Skeletal muscle satellite cell (primary cell): ENCODE measurements at regions not wholly inside any gene's neighbourhood (a gene's known extent, or its start where the extent isn't known, plus 50 kb on each side); places are given as distances from the start of the nearest gene placed in this dataset.
"Not testable (repeated sequence)": the region's sequence is repeated elsewhere in the genome, so short reads cannot be mapped to it uniquely, and the experiment has no call there.

Experiments used
- H3K27me3 ChIP-seq: 2 replicates; pipeline ENCODE4 v1.7.0; 2013; ENCODE audit warnings: low read length; ENCODE audit not compliant: control insufficient read depth, insufficient read depth
- H3K36me3 ChIP-seq: 2 replicates; pipeline ENCODE4 v1.7.0; 2013; ENCODE audit warnings: mild to moderate bottlenecking, control low read depth, low read length; ENCODE audit not compliant: insufficient read depth
- H3K4me1 ChIP-seq: 2 replicates; pipeline ENCODE4 v1.7.0; 2013; ENCODE audit warnings: low read length; ENCODE audit not compliant: control insufficient read depth, insufficient read depth
- H3K4me2 ChIP-seq: 2 replicates; pipeline ENCODE4 v1.7.0; 2013; ENCODE audit warnings: mild to moderate bottlenecking, low read length
- H3K4me3 ChIP-seq: 2 replicates; pipeline ENCODE4 v1.7.0; 2013; ENCODE audit warnings: low read length
- H3K9ac ChIP-seq: 2 replicates; pipeline ENCODE4 v1.7.0; 2013; ENCODE audit warnings: mild to moderate bottlenecking, low read depth, low read length, moderate library complexity
- H3K9me3 ChIP-seq: replicated peaks from 2 replicates; pipeline ENCODE4 v1.7.0; 2013; ENCODE audit warnings: mild to moderate bottlenecking, control low read depth, low read length

- Histone ChIP-seq H3K9me3 (no peaks in the 10 kb centered on the region), H3K4me2 (no peak overlapping the region), H3K4me1 (peaks cover 13% of the 10 kb centered on the region), H3K36me3 (no peaks in the 10 kb centered on the region), H3K9ac (no peak overlapping the region), H3K4me3 (no peak overlapping the region), H3K27me3 (no peaks in the 10 kb centered on the region)
Observed at GRCh38 chr5:120134944-120135343, 329.2 kb upstream of the PRR16 start.

GRCh38 chr5:120137582-120137981 lies 326.5 kb upstream of the PRR16 start:
- Histone ChIP-seq H3K36me3 (no peaks in the 10 kb centered on the region), H3K9ac (no peak overlapping the region), H3K9me3 (no peaks in the 10 kb centered on the region), H3K27me3 (no peaks in the 10 kb centered on the region), H3K4me1 (peaks cover 13% of the 10 kb centered on the region), H3K4me3 (no peak overlapping the region), H3K4me2 (no peak overlapping the region)

GRCh38 chr5:120139039-120139438 lies 325.1 kb upstream of the PRR16 start:
- H3K4me2 ChIP-seq: peak overlapping the region; percentile 28
- H3K4me1 ChIP-seq: peaks cover 13% of the 10 kb centered on the region
- no peaks in the 10 kb centered on the region for H3K9me3 ChIP-seq
- no peak overlapping the region for H3K4me3 ChIP-seq
- no peaks in the 10 kb centered on the region for H3K27me3 ChIP-seq
- H3K9ac ChIP-seq: peak overlapping the region; percentile 22
- H3K36me3 ChIP-seq: no peaks in the 10 kb centered on the region

- Histone ChIP-seq H3K9me3 (peaks cover 4% of the 10 kb centered on the region), H3K9ac (no peak overlapping the region), H3K27me3 (no peaks in the 10 kb centered on the region), H3K4me3 (no peak overlapping the region), H3K4me2 (no peak overlapping the region), H3K36me3 (no peaks in the 10 kb centered on the region), H3K4me1 (peaks cover 13% of the 10 kb centered on the region)
Observed at GRCh38 chr5:120140501-120140900, 323.6 kb upstream of the PRR16 start.

GRCh38 chr5:120141076-120141475 lies 323.0 kb upstream of the PRR16 start:
- H3K4me1 ChIP-seq: peaks cover 13% of the 10 kb centered on the region
- H3K36me3 ChIP-seq: no peaks in the 10 kb centered on the region
- H3K4me2 ChIP-seq: no peak overlapping the region
- H3K27me3 ChIP-seq: no peaks in the 10 kb centered on the region
- peaks cover 5% of the 10 kb centered on the region for H3K9me3 ChIP-seq
- no peak overlapping the region for H3K4me3 ChIP-seq
- no peak overlapping the region for H3K9ac ChIP-seq

GRCh38 chr5:120146787-120147186 lies 317.3 kb upstream of the PRR16 start:
- no peak overlapping the region for H3K9ac ChIP-seq
- peaks cover 5% of the 10 kb centered on the region for H3K9me3 ChIP-seq
- H3K4me2 ChIP-seq: no peak overlapping the region
- H3K27me3 ChIP-seq: no peaks in the 10 kb centered on the region
- H3K36me3 ChIP-seq: no peaks in the 10 kb centered on the region
- no peak overlapping the region for H3K4me3 ChIP-seq
- H3K4me1 ChIP-seq: peaks cover 3% of the 10 kb centered on the region

GRCh38 chr5:120147911-120148310 lies 316.2 kb upstream of the PRR16 start:
- H3K9me3 ChIP-seq, H3K4me2 ChIP-seq, H3K4me3 ChIP-seq, H3K27me3 ChIP-seq, H3K9ac ChIP-seq, H3K36me3 ChIP-seq: not testable (repeated sequence)
- peaks cover 12% of the 10 kb centered on the region for H3K4me1 ChIP-seq

DNA sequence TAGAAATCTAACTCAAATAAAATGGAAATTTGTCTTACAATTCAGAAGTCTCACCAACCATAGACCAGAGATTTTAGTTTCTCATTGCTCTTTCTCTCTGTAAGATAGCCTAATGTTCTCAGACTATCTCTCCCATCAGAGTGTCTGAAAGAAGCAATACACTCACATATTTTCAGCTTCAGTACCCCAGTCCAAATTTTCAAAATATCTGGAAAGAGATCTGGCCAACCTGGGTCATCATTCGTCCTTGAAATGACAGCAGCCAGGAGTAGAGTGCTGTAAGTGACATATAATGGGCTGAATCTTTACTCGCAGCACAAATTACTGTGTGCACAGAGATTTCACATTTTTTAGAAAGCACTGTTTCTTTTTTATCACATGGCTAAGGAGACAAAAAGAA lies 313.3 kb upstream of the PRR16 start:
- H3K27me3 ChIP-seq: no peaks in the 10 kb centered on the region
- peaks cover 14% of the 10 kb centered on the region for H3K4me1 ChIP-seq
- no peak overlapping the region for H3K4me3 ChIP-seq
- no peaks in the 10 kb centered on the region for H3K9me3 ChIP-seq
- no peak overlapping the region for H3K4me2 ChIP-seq
- no peak overlapping the region for H3K9ac ChIP-seq
- H3K36me3 ChIP-seq: no peaks in the 10 kb centered on the region

DNA sequence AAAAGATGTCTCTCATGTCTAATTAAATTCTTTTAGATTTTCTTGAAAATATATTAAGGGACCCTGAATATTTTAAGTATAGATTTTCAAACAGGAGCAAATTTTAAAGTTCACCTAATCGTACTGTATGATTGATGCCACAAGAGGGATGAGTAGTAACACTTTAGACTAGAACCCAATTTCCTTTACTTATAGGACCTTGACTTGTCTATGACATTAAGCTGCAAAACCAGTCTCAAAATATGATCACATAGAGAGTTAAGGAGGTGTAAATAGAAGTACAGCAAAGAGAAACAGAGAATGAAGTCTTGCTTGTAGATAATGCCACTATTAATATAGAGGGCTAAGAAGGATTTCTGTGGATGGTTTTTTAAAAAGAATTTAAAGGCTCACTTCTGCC lies 312.9 kb upstream of the PRR16 start:
- Histone ChIP-seq H3K36me3 (no peaks in the 10 kb centered on the region), H3K9me3 (no peaks in the 10 kb centered on the region), H3K4me2 (no peak overlapping the region), H3K27me3 (no peaks in the 10 kb centered on the region), H3K4me3 (no peak overlapping the region), H3K4me1 (peaks cover 14% of the 10 kb centered on the region), H3K9ac (no peak overlapping the region)

DNA sequence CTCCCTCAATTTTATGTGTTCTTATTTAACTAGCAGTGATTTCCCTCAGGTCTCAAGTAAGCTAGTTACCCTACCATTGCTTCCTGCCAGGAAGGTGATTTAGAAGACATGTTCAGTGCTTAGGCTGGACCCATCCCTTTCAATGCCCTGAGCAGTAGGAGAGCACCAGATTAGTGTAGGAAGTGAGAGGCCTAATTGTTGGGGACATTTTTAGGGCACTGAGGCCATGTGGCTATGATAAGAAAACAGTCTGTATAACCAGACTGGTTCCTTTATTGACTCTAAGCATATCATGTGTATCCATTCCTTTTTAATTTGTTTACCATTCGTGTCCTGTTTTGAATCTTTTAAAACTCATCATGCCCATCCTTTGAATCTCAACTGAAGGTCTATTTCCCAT lies 312.3 kb upstream of the PRR16 start:
- Histone ChIP-seq H3K4me2 (peak overlapping the region; percentile 53), H3K4me3 (peak overlapping the region; percentile 23), H3K9ac (peak overlapping the region; percentile 37), H3K36me3 (no peaks in the 10 kb centered on the region), H3K4me1 (peaks cover 14% of the 10 kb centered on the region), H3K27me3 (no peaks in the 10 kb centered on the region), H3K9me3 (no peaks in the 10 kb centered on the region)

DNA sequence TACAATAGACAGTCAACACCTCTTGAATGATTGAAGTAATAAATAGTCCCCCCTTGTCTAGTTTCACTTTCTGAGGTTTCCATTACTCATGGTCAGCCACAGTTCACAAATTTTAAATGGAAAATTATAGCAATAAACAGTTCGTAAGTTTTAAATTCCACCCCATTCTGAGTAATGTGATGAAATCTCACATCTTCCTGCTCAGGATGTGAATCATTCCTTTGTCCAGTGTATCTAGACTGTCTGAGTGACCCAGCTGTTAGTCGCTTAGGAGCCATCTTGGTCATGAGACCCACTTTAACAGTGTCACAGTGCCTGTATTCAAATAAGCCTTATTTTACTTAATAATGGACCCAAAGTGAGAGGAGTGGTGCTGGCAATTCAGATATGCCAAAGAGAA lies 311.6 kb upstream of the PRR16 start:
- peak overlapping the region; percentile 53 for H3K4me2 ChIP-seq
- no peaks in the 10 kb centered on the region for H3K9me3 ChIP-seq
- H3K9ac ChIP-seq: peak overlapping the region; percentile 52
- peak overlapping the region; percentile 3 for H3K4me3 ChIP-seq
- H3K36me3 ChIP-seq: no peaks in the 10 kb centered on the region
- no peaks in the 10 kb centered on the region for H3K27me3 ChIP-seq
- H3K4me1 ChIP-seq: peaks cover 14% of the 10 kb centered on the region

- no peaks in the 10 kb centered on the region for H3K9me3 ChIP-seq
- peaks cover 14% of the 10 kb centered on the region for H3K4me1 ChIP-seq
- H3K9ac ChIP-seq: peak overlapping the region; percentile 52
- H3K27me3 ChIP-seq: no peaks in the 10 kb centered on the region
- no peaks in the 10 kb centered on the region for H3K36me3 ChIP-seq
- peak overlapping the region; percentile 53 for H3K4me2 ChIP-seq
- no peak overlapping the region for H3K4me3 ChIP-seq
Observed at GRCh38 chr5:120152931-120153330, 311.2 kb upstream of the PRR16 start.
